ENCODE measurements at regions not wholly inside any gene's neighbourhood (a gene's known extent, or its start where the extent isn't known, plus 50 kb on each side); places are given as distances from the start of the nearest gene placed in this dataset.

GRCh38 chr1:86207323-86207722, 50.8 kb upstream of the COL24A1 start:
- TF ChIP-seq EZH2 (IDR thresholded peaks at IDR 0.05) (no peak), POLR2AphosphoS5 (IDR thresholded peaks at IDR 0.05; ENCODE audit: borderline replicate concordance, low read depth, low read length) (no peak), FOXP2 (optimal IDR thresholded peaks at IDR 0.05; ENCODE audit: control extremely low read depth, extremely low read length, insufficient read depth) (no peak)
